IPS DF 6.9 (cell line): ENCODE measurements at regions not wholly inside any gene's neighbourhood (a gene's known extent, or its start where the extent isn't known, plus 50 kb on each side); places are given as distances from the start of the nearest gene placed in this dataset.

Experiments
- DNase-seq: peaks from one replicate; pipeline ENCODE4 v3.0.0-alpha.2; 2013; ENCODE audit warnings: low read depth, low spot score
- H3K27ac ChIP-seq: one replicate; pipeline ENCODE4 v1.5.1; 2013; ENCODE audit warnings: low read length, control low read depth
- H3K27me3 ChIP-seq: 2 replicates; pipeline ENCODE4 v1.6.1; 2013; ENCODE audit warnings: mild to moderate bottlenecking, low read length; ENCODE audit not compliant: control insufficient read depth, insufficient read depth
- H3K36me3 ChIP-seq: 2 replicates; pipeline ENCODE4 v1.6.1; 2013; ENCODE audit warnings: low read length; ENCODE audit not compliant: control insufficient read depth, insufficient read depth
- H3K4me1 ChIP-seq: 2 replicates; pipeline ENCODE4 v1.6.1; 2013; ENCODE audit warnings: low read length; ENCODE audit not compliant: control insufficient read depth, insufficient read depth
- H3K4me3 ChIP-seq: 2 replicates; pipeline ENCODE4 v1.5.1; 2013; ENCODE audit warnings: mild to moderate bottlenecking, low read length
- H3K9me3 ChIP-seq: 2 replicates; pipeline ENCODE4 v1.6.1; 2013; ENCODE audit warnings: low read length, inconsistent platforms; ENCODE audit not compliant: control insufficient read depth, insufficient read depth
- WGBS: extraction: QIAGEN DNeasy Blood & Tissue Kit; methylation state at CpG from one replicate; pipeline ENCODE4 v1.1.7; 2013; ENCODE audit warnings: mixed read lengths, missing lambda C conversion rate; ENCODE audit not compliant: insufficient read length, insufficient coverage; 5-methylcytosine and 5-hydroxymethylcytosine counted together

GRCh38 chr12:125944446-125944845, 879.2 kb downstream of the AACS start:
- Histone ChIP-seq H3K4me1 (no peaks in the 10 kb centered on the region), H3K4me3 (no peak overlapping the region), H3K27me3 (no peaks in the 10 kb centered on the region), H3K36me3 (no peaks in the 10 kb centered on the region), H3K27ac (no peak overlapping the region), H3K9me3 (no peaks in the 10 kb centered on the region; the same call in 1 of the 2 replicates)
- no CpG with 5 or more reads among the region's 2 CpGs for WGBS
- DNase-seq: no peak

GRCh38 chr12:125949471-125949870, 884.2 kb downstream of the AACS start:
- no peak for DNase-seq
- no peaks in the 10 kb centered on the region for H3K4me1 ChIP-seq
- H3K9me3 ChIP-seq: no peaks in the 10 kb centered on the region; the same call in 1 of the 2 replicates
- no peak overlapping the region for H3K27ac ChIP-seq
- H3K36me3 ChIP-seq: no peaks in the 10 kb centered on the region
- no CpG with 5 or more reads among the region's 7 CpGs for WGBS
- H3K4me3 ChIP-seq: no peak overlapping the region
- no peaks in the 10 kb centered on the region for H3K27me3 ChIP-seq

GRCh38 chr12:125954362-125954761, 889.1 kb downstream of the AACS start:
- H3K9me3 ChIP-seq: peaks cover 1% of the 10 kb centered on the region; the same call in 1 of the 2 replicates
- no peak for DNase-seq
- WGBS: no CpG with 5 or more reads among the region's 4 CpGs
- H3K4me1 ChIP-seq: no peaks in the 10 kb centered on the region
- no peaks in the 10 kb centered on the region for H3K36me3 ChIP-seq
- H3K27ac ChIP-seq: no peak overlapping the region
- H3K4me3 ChIP-seq: no peak overlapping the region
- no peaks in the 10 kb centered on the region for H3K27me3 ChIP-seq

GRCh38 chr12:125956186-125956585, 891.0 kb downstream of the AACS start:
- Histone ChIP-seq H3K36me3 (no peaks in the 10 kb centered on the region), H3K4me3 (no peak overlapping the region), H3K27ac (no peak overlapping the region), H3K4me1 (no peaks in the 10 kb centered on the region), H3K27me3 (no peaks in the 10 kb centered on the region), H3K9me3 (peaks cover 1% of the 10 kb centered on the region; the same call in 1 of the 2 replicates)
- no peak for DNase-seq
- no CpG with 5 or more reads among the region's 7 CpGs for WGBS

GRCh38 chr12:125966641-125967040, 901.4 kb downstream of the AACS start:
- WGBS: no CpG with 5 or more reads among the region's 7 CpGs
- no peak overlapping the region for H3K27ac ChIP-seq
- no peaks in the 10 kb centered on the region for H3K27me3 ChIP-seq
- no peaks in the 10 kb centered on the region for H3K4me1 ChIP-seq
- no peaks in the 10 kb centered on the region; the same call in 1 of the 2 replicates for H3K9me3 ChIP-seq
- DNase-seq: no peak
- H3K4me3 ChIP-seq: no peak overlapping the region
- H3K36me3 ChIP-seq: no peaks in the 10 kb centered on the region

- Histone ChIP-seq H3K27me3 (no peaks in the 10 kb centered on the region), H3K36me3 (no peaks in the 10 kb centered on the region), H3K9me3 (no peaks in the 10 kb centered on the region; the same call in 1 of the 2 replicates), H3K4me3 (no peak overlapping the region), H3K27ac (no peak overlapping the region), H3K4me1 (no peaks in the 10 kb centered on the region)
- WGBS: no CpG with 5 or more reads among the region's 2 CpGs
- no peak for DNase-seq
Observed at GRCh38 chr12:125968413-125968812, 903.2 kb downstream of the AACS start.

GRCh38 chr12:125971981-125972380, 906.7 kb downstream of the AACS start:
- H3K27me3 ChIP-seq: no peaks in the 10 kb centered on the region
- no peaks in the 10 kb centered on the region for H3K36me3 ChIP-seq
- H3K4me3 ChIP-seq: no peak overlapping the region
- H3K27ac ChIP-seq: no peak overlapping the region
- DNase-seq: no peak
- no peaks in the 10 kb centered on the region; the same call in 1 of the 2 replicates for H3K9me3 ChIP-seq
- no peaks in the 10 kb centered on the region for H3K4me1 ChIP-seq
- no CpG with 5 or more reads among the region's 3 CpGs for WGBS

- Histone ChIP-seq H3K4me3 (no peak overlapping the region), H3K4me1 (no peaks in the 10 kb centered on the region), H3K9me3 (no peaks in the 10 kb centered on the region; the same call in none of the 2 replicates), H3K36me3 (no peaks in the 10 kb centered on the region), H3K27ac (no peak overlapping the region), H3K27me3 (no peaks in the 10 kb centered on the region)
- no CpG with 5 or more reads among the region's 2 CpGs for WGBS
- no peak for DNase-seq
Observed at GRCh38 chr12:125978286-125978685, 913.1 kb downstream of the AACS start.

GRCh38 chr12:125981610-125982253, 916.5 kb downstream of the AACS start:
- DNase-seq: no peak
- no CpG with 5 or more reads among the region's 7 CpGs for whole genome bisulfite sequencing
- H3K4me1 ChIP-seq: no peaks in the 10 kb centered on the region
- H3K9me3 ChIP-seq: no peaks in the 10 kb centered on the region; the same call in 1 of the 2 replicates
- H3K27me3 ChIP-seq: no peaks in the 10 kb centered on the region
- H3K36me3 ChIP-seq: no peaks in the 10 kb centered on the region
- no peak overlapping the region for H3K27ac ChIP-seq
- no peak overlapping the region for H3K4me3 ChIP-seq

GRCh38 chr12:125983094-125983783, 918.0 kb downstream of the AACS start:
- Histone ChIP-seq H3K36me3 (no peaks in the 10 kb centered on the region), H3K4me3 (peak overlapping the region; percentile 67; the same call in 1 of the 2 replicates), H3K27ac (no peak overlapping the region), H3K27me3 (no peaks in the 10 kb centered on the region), H3K4me1 (no peaks in the 10 kb centered on the region), H3K9me3 (no peaks in the 10 kb centered on the region; the same call in 1 of the 2 replicates)
- no CpG with 5 or more reads among the region's 24 CpGs for WGBS
- DNase-seq: peak; percentile 47
